ENCODE measurements at regions not wholly inside any gene's neighbourhood (a gene's known extent, or its start where the extent isn't known, plus 50 kb on each side); places are given as distances from the start of the nearest gene placed in this dataset.

DNA sequence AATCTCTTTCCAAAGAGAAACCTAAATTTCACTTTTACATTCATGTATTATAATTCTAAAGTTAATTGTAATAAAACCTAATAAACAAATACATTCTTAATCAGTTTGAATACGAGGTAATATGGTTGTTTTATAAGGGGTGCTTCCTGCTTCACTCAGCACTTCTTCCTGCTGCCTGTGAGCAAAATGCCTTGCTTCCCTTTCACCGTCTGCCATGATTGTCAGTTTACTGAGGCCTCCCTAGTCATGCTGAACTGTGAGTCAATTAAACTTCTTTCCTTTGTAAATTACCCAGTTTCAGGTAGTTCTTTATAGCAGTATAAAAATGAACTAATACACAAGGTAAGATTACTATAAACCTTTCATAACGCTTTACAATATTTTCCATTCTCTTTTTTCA is 491.1 kb upstream of the LRRC7 start:
- Histone ChIP-seq H3K27me3 (no peaks in the 10 kb centered on the region), H3K4me1 (no peaks in the 10 kb centered on the region), H3K4me3 (no peak overlapping the region), H3K27ac (no peak overlapping the region), H3K36me3 (no peaks in the 10 kb centered on the region), H3K9me3 (no peaks in the 10 kb centered on the region)
- intact Hi-C loops (cut with DNase I) = no loop called here
- ATAC-seq (no peak), DNase-seq (no peak)
- TF ChIP-seq POLR2A (IDR thresholded peaks at IDR 0.05) = no peak
- no peak for TF ChIP-seq CTCF (IDR thresholded peaks at IDR 0.05)
- 49 to 61% (median 55%) methylated on average over 3 of the region's 3 CpGs for WGBS, 4 donors

- Histone ChIP-seq H3K4me1 (peaks cover 0 to 3% (median 0%) of the 10 kb centered on the region in 12 donors), H3K27ac (no peak overlapping the region), H3K27me3 (no peaks in the 10 kb centered on the region), H3K4me3 (no peak overlapping the region), H3K36me3 (no peaks in the 10 kb centered on the region), H3K9me3 (no peaks in the 10 kb centered on the region)
- DNase-seq = no peak
- TF ChIP-seq POLR2A (IDR thresholded peaks at IDR 0.05) (no peak), CTCF (IDR thresholded peaks at IDR 0.05) (no peak)
- intact Hi-C loops (cut with DNase I) = no loop called here
- ATAC-seq = no peak
- 73 to 90% (median 85%) methylated on average over 1 of the region's 1 CpG for WGBS, 4 donors
These were observed 490.5 kb upstream of the LRRC7 start for GRCh38 chr1:69077198-69077597.

GRCh38 chr1:69077633-69078032 is 490.1 kb upstream of the LRRC7 start:
- ATAC-seq (no peak), DNase-seq (no peak)
- WGBS, 4 donors = 82 to 87% (median 83%) methylated on average over 3 of the region's 3 CpGs
- no peaks in the 10 kb centered on the region for H3K36me3 ChIP-seq
- no peaks in the 10 kb centered on the region for H3K9me3 ChIP-seq
- H3K4me3 ChIP-seq = no peak overlapping the region
- peaks cover 0 to 3% (median 0%) of the 10 kb centered on the region in 12 donors for H3K4me1 ChIP-seq
- no peak overlapping the region for H3K27ac ChIP-seq
- TF ChIP-seq CTCF (IDR thresholded peaks at IDR 0.05) (no peak), POLR2A (IDR thresholded peaks at IDR 0.05) (no peak)
- H3K27me3 ChIP-seq = no peaks in the 10 kb centered on the region
- intact Hi-C loops (cut with DNase I) = no loop called here

DNA sequence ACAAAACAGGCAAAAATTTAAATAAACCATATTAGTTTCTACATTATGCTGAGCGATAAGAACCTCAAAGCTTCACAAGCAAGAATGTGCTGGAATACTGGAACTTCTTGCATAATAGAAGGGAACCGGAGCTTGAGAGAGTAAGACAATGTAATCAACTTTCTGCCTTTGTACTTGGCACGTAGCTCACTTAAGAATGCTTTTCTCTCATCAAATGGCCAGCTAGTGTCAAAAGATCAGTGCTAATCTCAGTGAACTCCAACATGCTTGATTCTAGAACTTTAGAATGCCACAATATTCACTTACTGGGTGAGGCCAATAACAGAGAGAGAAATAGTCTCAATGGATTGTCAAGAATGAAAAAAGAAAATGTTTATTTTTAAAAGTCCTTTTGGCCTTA is 486.1 kb upstream of the LRRC7 start:
- TF ChIP-seq CTCF (IDR thresholded peaks at IDR 0.05) (no peak), POLR2A (IDR thresholded peaks at IDR 0.05) (no peak)
- intact Hi-C loops (cut with DNase I) = no loop called here

More for the DNA sequence above, 486.1 kb upstream of the LRRC7 start:
- Histone ChIP-seq H3K4me3 (no peak overlapping the region), H3K27ac (no peak overlapping the region), H3K9me3 (no peaks in the 10 kb centered on the region), H3K27me3 (no peaks in the 10 kb centered on the region), H3K36me3 (no peaks in the 10 kb centered on the region), H3K4me1 (peaks cover 0 to 3% (median 0%) of the 10 kb centered on the region in 12 donors)
- ATAC-seq = no peak
- WGBS, 4 donors = 57 to 66% (median 60%) methylated on average over 3 of the region's 3 CpGs
- DNase-seq = no peak
